Mesenteric fat pad (tissue), 1 donor: ENCODE measurements at regions not wholly inside any gene's neighbourhood (a gene's known extent, or its start where the extent isn't known, plus 50 kb on each side); places are given as distances from the start of the nearest gene placed in this dataset.

ENCODE experiments used
- DNase-seq: peaks from one replicate; pipeline ENCODE4 v3.0.0-alpha.2; 2020; ENCODE audit warnings: low spot score
- donor health status: DM: yes; HTN: yes; CAD: no.

- DNase-seq, result peak; percentile 76
Measured at GRCh38 chr1:5688081-5689077, 303.8 kb downstream of the NPHP4 start.

GRCh38 chr1:5686925-5687706, 305.1 kb downstream of the NPHP4 start:
- DNase-seq, result peak; percentile 47

- peak; percentile 24 for DNase-seq
Measured at GRCh38 chr1:5686195-5686594, 306.0 kb downstream of the NPHP4 start.

- DNase-seq, result peak; percentile 85
Measured at GRCh38 chr1:5685446-5686040, 306.7 kb downstream of the NPHP4 start.

- peak; percentile 49 for DNase-seq
Measured at GRCh38 chr1:5684791-5685190, 307.4 kb downstream of the NPHP4 start.

GRCh38 chr1:5683446-5683845, 308.8 kb downstream of the NPHP4 start:
- peak; percentile 26 for DNase-seq

GRCh38 chr1:5682626-5683225, 309.5 kb downstream of the NPHP4 start:
- peak; percentile 47 for DNase-seq

GRCh38 chr1:5681654-5682053, 310.6 kb downstream of the NPHP4 start:
- DNase-seq, result no peak

GRCh38 chr1:5680600-5680999, 311.6 kb downstream of the NPHP4 start:
- no peak for DNase-seq

GRCh38 chr1:5678759-5679158, 313.5 kb downstream of the NPHP4 start:
- no peak for DNase-seq

GRCh38 chr1:5672355-5672754, 319.9 kb downstream of the NPHP4 start:
- peak; percentile 57 for DNase-seq

- DNase-seq, result peak; percentile 60
Measured at GRCh38 chr1:5670590-5671350, 321.5 kb downstream of the NPHP4 start.

- DNase-seq, result peak; percentile 81
Measured at GRCh38 chr1:5667513-5668325, 324.5 kb downstream of the NPHP4 start.

GRCh38 chr1:5664906-5665875, 327.0 kb downstream of the NPHP4 start:
- DNase-seq, result peak; percentile 41

GRCh38 chr1:5664081-5664768, 328.0 kb downstream of the NPHP4 start:
- peak; percentile 68 for DNase-seq

GRCh38 chr1:5662744-5663126, 329.5 kb downstream of the NPHP4 start:
- DNase-seq, result peak; percentile 68

- DNase-seq, result peak; percentile 71
Measured at GRCh38 chr1:5662086-5662743, 330.0 kb downstream of the NPHP4 start.
